ENCODE measurements at regions not wholly inside any gene's neighbourhood (a gene's known extent, or its start where the extent isn't known, plus 50 kb on each side); places are given as distances from the start of the nearest gene placed in this dataset.

- no peak for DNase-seq
These were observed 64.3 kb downstream of the DMRTA2 start for GRCh38 chr1:50358962-50359361.

- DNase-seq, result no peak
These were observed 66.1 kb downstream of the DMRTA2 start for GRCh38 chr1:50357186-50357585.

GRCh38 chr1:50354813-50355212 lies 68.4 kb downstream of the DMRTA2 start:
- no peak for DNase-seq

GRCh38 chr1:50352428-50352827 lies 70.8 kb downstream of the DMRTA2 start:
- no peak for DNase-seq

GRCh38 chr1:50350868-50351267 lies 72.4 kb downstream of the DMRTA2 start:
- DNase-seq, result no peak

GRCh38 chr1:50350421-50350820 lies 72.8 kb downstream of the DMRTA2 start:
- DNase-seq, result no peak

- DNase-seq, result no peak
These were observed 74.0 kb downstream of the DMRTA2 start for GRCh38 chr1:50349242-50349565.

- DNase-seq, result peak; percentile 70
These were observed 74.6 kb downstream of the DMRTA2 start for GRCh38 chr1:50348449-50349241.

GRCh38 chr1:50347933-50348332 lies 75.3 kb downstream of the DMRTA2 start:
- no peak for DNase-seq

GRCh38 chr1:50346621-50347020 lies 76.6 kb downstream of the DMRTA2 start:
- DNase-seq, result no peak

GRCh38 chr1:50343323-50343722 lies 79.9 kb downstream of the DMRTA2 start:
- DNase-seq, result no peak

GRCh38 chr1:50342525-50342924 lies 80.7 kb downstream of the DMRTA2 start:
- no peak for DNase-seq

- no peak for DNase-seq
These were observed 88.2 kb downstream of the DMRTA2 start for GRCh38 chr1:50335036-50335435.

- DNase-seq, result peak; percentile 51
These were observed 89.7 kb downstream of the DMRTA2 start for GRCh38 chr1:50333595-50333974.

- peak; percentile 49 for DNase-seq
These were observed 90.2 kb downstream of the DMRTA2 start for GRCh38 chr1:50332941-50333594.

- DNase-seq, result no peak
These were observed 93.8 kb downstream of the DMRTA2 start for GRCh38 chr1:50329332-50329932.

GRCh38 chr1:50328552-50328951 lies 94.7 kb downstream of the DMRTA2 start:
- DNase-seq, result no peak

GRCh38 chr1:50326026-50326425 lies 97.2 kb downstream of the DMRTA2 start:
- DNase-seq, result no peak

- no peak for DNase-seq
These were observed 100.7 kb downstream of the DMRTA2 start for GRCh38 chr1:50322579-50322978.

GRCh38 chr1:50318428-50318827 lies 104.8 kb downstream of the DMRTA2 start:
- no peak for DNase-seq

GRCh38 chr1:50308878-50309277 lies 114.4 kb downstream of the DMRTA2 start:
- DNase-seq, result peak; percentile 42

GRCh38 chr1:50305808-50306207 lies 117.4 kb downstream of the DMRTA2 start:
- no peak for DNase-seq

GRCh38 chr1:50300297-50300696 lies 122.9 kb downstream of the DMRTA2 start:
- no peak for DNase-seq

GRCh38 chr1:50295566-50295965 lies 127.7 kb downstream of the DMRTA2 start:
- DNase-seq, result no peak
